OCI-LY1 (cell line): ENCODE measurements at regions not wholly inside any gene's neighbourhood (a gene's known extent, or its start where the extent isn't known, plus 50 kb on each side); places are given as distances from the start of the nearest gene placed in this dataset.

Experiments
- H2AFZ ChIP-seq: fragments of 200-600 bp; sonication (generic), shearing (Covaris generic); 2 replicates; pipeline ENCODE4 v1.6.0; 2014; ENCODE audit warnings: antibody characterized with exemption, mild to moderate bottlenecking, low read length
- H3F3A ChIP-seq: fragments of 200-600 bp; sonication (generic), shearing (Covaris generic); 2 replicates; pipeline ENCODE4 v1.6.0; 2014; ENCODE audit warnings: mild to moderate bottlenecking, antibody characterized with exemption, low read length, moderate library complexity; ENCODE audit not compliant: insufficient read depth
- H3K27ac ChIP-seq: fragments of 200-600 bp; sonication (generic); 2 replicates; pipeline ENCODE4 v1.5.1; 2014; ENCODE audit warnings: low read length, mixed run types, mild to moderate bottlenecking, low read depth; ENCODE audit not compliant: poor library complexity, severe bottlenecking
- H3K27me3 ChIP-seq: fragments of 200-600 bp; sonication (generic); 2 replicates; pipeline ENCODE4 v1.6.0; 2014; ENCODE audit warnings: antibody characterized with exemption, mild to moderate bottlenecking, low read length, moderate library complexity; ENCODE audit not compliant: insufficient read depth
- H3K36me3 ChIP-seq: fragments of 200-600 bp; sonication (generic); 2 replicates; pipeline ENCODE4 v1.6.1; 2014; ENCODE audit warnings: mild to moderate bottlenecking, antibody characterized with exemption, low read length, moderate library complexity, mixed read lengths; ENCODE audit not compliant: insufficient read depth
- H3K4me1 ChIP-seq: fragments of 200-600 bp; sonication (generic); 2 replicates; pipeline ENCODE4 v1.5.1; 2014; ENCODE audit warnings: mild to moderate bottlenecking, low read length, moderate library complexity; ENCODE audit not compliant: insufficient read depth, severe bottlenecking
- H3K4me2 ChIP-seq: fragments of 200-600 bp; sonication (generic), shearing (Covaris generic); 2 replicates; pipeline ENCODE4 v1.6.1; 2014; ENCODE audit warnings: low read length
- H3K4me3 ChIP-seq: fragments of 200-600 bp; sonication (generic); 2 replicates; pipeline ENCODE4 v1.5.1; 2014; ENCODE audit warnings: low read length, low read depth, mild to moderate bottlenecking, mixed read lengths; ENCODE audit not compliant: poor library complexity, severe bottlenecking
- H3K79me2 ChIP-seq: fragments of 200-600 bp; shearing (Covaris generic); 2 replicates; pipeline ENCODE4 v1.6.1; 2016; ENCODE audit warnings: mixed run types, low read length, mixed read lengths; ENCODE audit not compliant: insufficient read depth
- H3K9ac ChIP-seq: fragments of 200-600 bp; sonication (generic), shearing (Covaris generic); 2 replicates; pipeline ENCODE4 v1.6.1; 2014; ENCODE audit warnings: mild to moderate bottlenecking, low read length, mixed read lengths
- H3K9me2 ChIP-seq: fragments of 200-600 bp; sonication (generic), shearing (Covaris generic); 2 replicates; pipeline ENCODE4 v1.6.1; 2014; ENCODE audit warnings: low read depth, mild to moderate bottlenecking, low read length, mixed read lengths
- H3K9me3 ChIP-seq: fragments of 200-600 bp; shearing (Covaris generic); 2 replicates; pipeline ENCODE4 v1.6.1; 2014; ENCODE audit warnings: low read length, mixed read lengths
- H4K20me1 ChIP-seq: fragments of 200-600 bp; sonication (generic), shearing (Covaris generic); 2 replicates; pipeline ENCODE4 v1.6.0; 2016; ENCODE audit warnings: mild to moderate bottlenecking, low read length; ENCODE audit not compliant: insufficient read depth
- CTCF ChIP-seq: fragments of 200-600 bp; sonication (generic), shearing (Covaris generic); IDR thresholded peaks from 2 replicates; pipeline ENCODE4 v1.5.1; 2017; ENCODE audit warnings: mild to moderate bottlenecking, antibody characterized with exemption, low read length, moderate library complexity, mixed read lengths
- EZH2 ChIP-seq: fragments of 200-600 bp; sonication (generic), shearing (Covaris generic); IDR thresholded peaks from 2 replicates; pipeline ENCODE4 v1.8.0; 2017; ENCODE audit warnings: borderline replicate concordance, mixed run types, mild to moderate bottlenecking, antibody characterized with exemption, low read length, moderate library complexity, mixed read lengths

GRCh38 chr20:24775966-24776365, 173.1 kb upstream of the CST7 start:
- Histone ChIP-seq H2AFZ (no peak overlapping the region), H3K4me2 (no peak overlapping the region), H3F3A (no peaks in the 10 kb centered on the region), H3K79me2 (no peaks in the 10 kb centered on the region), H3K4me1 (no peaks in the 10 kb centered on the region), H3K9ac (no peak overlapping the region), H3K36me3 (no peaks in the 10 kb centered on the region), H3K4me3 (no peak overlapping the region), H4K20me1 (no peaks in the 10 kb centered on the region), H3K27me3 (no peaks in the 10 kb centered on the region), H3K9me3 (no peaks in the 10 kb centered on the region), H3K27ac (no peak overlapping the region), H3K9me2 (no peaks in the 10 kb centered on the region)
- TF ChIP-seq CTCF (no peak), EZH2 (no peak)

DNA sequence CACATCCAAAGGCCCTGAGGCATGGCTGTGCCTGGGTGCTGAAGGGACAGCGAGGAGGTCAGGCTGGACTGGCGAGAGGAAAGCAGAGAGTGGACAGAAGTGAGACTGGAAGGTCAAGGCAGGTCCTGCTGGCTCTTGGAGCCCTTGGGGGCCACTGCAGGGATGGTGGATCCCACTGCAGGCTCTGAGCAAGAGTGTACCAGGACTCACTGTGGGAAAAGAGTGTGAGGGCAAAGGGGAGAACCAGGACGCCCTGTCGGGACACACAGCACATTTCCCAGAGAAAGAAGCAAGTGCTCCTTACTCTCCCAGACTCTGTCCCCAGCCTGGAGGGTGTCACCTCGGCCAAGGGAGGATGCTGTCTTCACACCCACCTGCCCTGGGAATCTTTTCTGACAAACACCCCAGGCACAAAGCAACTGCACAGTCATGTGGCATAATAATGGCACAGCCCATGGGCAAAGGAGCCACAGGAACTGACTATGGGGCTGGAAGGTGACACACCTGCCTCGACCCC, 172.3 kb upstream of the CST7 start:
- Histone ChIP-seq H3F3A (no peaks in the 10 kb centered on the region), H4K20me1 (no peaks in the 10 kb centered on the region), H3K4me3 (no peak overlapping the region), H2AFZ (no peak overlapping the region), H3K4me1 (no peaks in the 10 kb centered on the region), H3K79me2 (no peaks in the 10 kb centered on the region), H3K9me2 (no peaks in the 10 kb centered on the region), H3K4me2 (no peak overlapping the region), H3K27ac (no peak overlapping the region), H3K9me3 (no peaks in the 10 kb centered on the region), H3K9ac (no peak overlapping the region), H3K36me3 (no peaks in the 10 kb centered on the region), H3K27me3 (no peaks in the 10 kb centered on the region)
- TF ChIP-seq CTCF: no peak
- TF ChIP-seq EZH2: no peak

DNA sequence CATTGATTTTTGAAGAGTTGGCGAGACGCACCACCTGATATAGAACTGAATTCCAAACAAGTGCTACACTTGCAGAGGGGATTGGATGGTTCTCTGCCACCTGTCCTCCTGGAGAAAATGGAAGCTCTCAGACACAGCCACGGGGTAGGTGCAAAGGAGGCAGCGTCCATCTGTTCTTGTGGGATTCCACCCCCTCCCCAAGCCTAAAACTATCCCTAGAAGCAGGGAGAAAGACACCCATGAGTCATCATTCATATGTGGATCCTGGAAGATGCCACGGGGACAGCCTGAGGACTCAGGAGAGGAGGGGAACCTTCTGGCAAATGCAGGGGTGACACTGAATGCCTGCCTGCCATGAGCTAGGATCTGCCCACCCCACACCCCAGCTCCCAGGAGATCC, 171.3 kb upstream of the CST7 start:
- H3K27ac ChIP-seq: no peak overlapping the region
- no peak overlapping the region for H3K4me2 ChIP-seq
- TF ChIP-seq EZH2 (no peak), CTCF (no peak)
- H4K20me1 ChIP-seq: no peaks in the 10 kb centered on the region
- no peaks in the 10 kb centered on the region for H3K4me1 ChIP-seq
- H3K9me2 ChIP-seq: no peaks in the 10 kb centered on the region
- H3K9me3 ChIP-seq: no peaks in the 10 kb centered on the region
- H3F3A ChIP-seq: no peaks in the 10 kb centered on the region
- H3K27me3 ChIP-seq: no peaks in the 10 kb centered on the region
- no peak overlapping the region for H2AFZ ChIP-seq
- no peak overlapping the region for H3K4me3 ChIP-seq
- H3K36me3 ChIP-seq: no peaks in the 10 kb centered on the region
- H3K9ac ChIP-seq: no peak overlapping the region
- H3K79me2 ChIP-seq: no peaks in the 10 kb centered on the region
